HG03108 (cell line): ENCODE measurements at regions not wholly inside any gene's neighbourhood (a gene's known extent, or its start where the extent isn't known, plus 50 kb on each side); places are given as distances from the start of the nearest gene placed in this dataset.
A peak's percentile ranks its signal among the peaks of the same experiment; 100 is the strongest.
"Not testable (repeated sequence)": the region's sequence is repeated elsewhere in the genome, so short reads cannot be mapped to it uniquely, and the experiment has no call there.

Experiments used
- ATAC-seq: cut with Tn5 transposase; IDR thresholded peaks from one replicate; pipeline ENCODE4 v1.9.1; 2021; ENCODE audit warnings: moderate library complexity; ENCODE audit not compliant: unreplicated experiment

- ATAC-seq: no peak
Observed at GRCh38 chr1:67482733-67483482, 52.7 kb upstream of the SERBP1 start.

GRCh38 chr1:67484492-67484891, 54.3 kb upstream of the SERBP1 start:
- no peak for ATAC-seq

- ATAC-seq: no peak
Observed at GRCh38 chr1:67485046-67485811, 55.0 kb upstream of the SERBP1 start.

GRCh38 chr1:67489643-67490042, 59.4 kb upstream of the SERBP1 start:
- ATAC-seq: peak; percentile 67

GRCh38 chr1:67491280-67491679, 61.1 kb upstream of the SERBP1 start:
- no peak for ATAC-seq

GRCh38 chr1:67493148-67493547, 62.9 kb upstream of the SERBP1 start:
- ATAC-seq: no peak

GRCh38 chr1:67495327-67495726, 65.1 kb upstream of the SERBP1 start:
- ATAC-seq: no peak

GRCh38 chr1:67496329-67496728, 66.1 kb upstream of the SERBP1 start:
- ATAC-seq: no peak

GRCh38 chr1:67500413-67500959, 70.3 kb upstream of the SERBP1 start:
- ATAC-seq: peak; percentile 99

- ATAC-seq: no peak
Observed at GRCh38 chr1:67503974-67504373, 73.8 kb upstream of the SERBP1 start.

GRCh38 chr1:67513392-67514294, 83.4 kb upstream of the SERBP1 start:
- ATAC-seq: not testable (repeated sequence)

- no peak for ATAC-seq
Observed at GRCh38 chr1:67514300-67514699, 84.1 kb upstream of the SERBP1 start.

- ATAC-seq: no peak
Observed at GRCh38 chr1:67514786-67515185, 84.6 kb upstream of the SERBP1 start.

- no peak for ATAC-seq
Observed at GRCh38 chr1:67515324-67516080, 85.3 kb upstream of the SERBP1 start.

- ATAC-seq: no peak
Observed at GRCh38 chr1:67517046-67517445, 86.8 kb upstream of the SERBP1 start.

GRCh38 chr1:67522001-67522441, 91.8 kb upstream of the SERBP1 start:
- ATAC-seq: no peak

- ATAC-seq: no peak
Observed at GRCh38 chr1:67522793-67523192, 92.6 kb upstream of the SERBP1 start.

GRCh38 chr1:67524143-67525052, 94.2 kb upstream of the SERBP1 start:
- no peak for ATAC-seq

- no peak for ATAC-seq
Observed at GRCh38 chr1:67525053-67525760, 95.0 kb upstream of the SERBP1 start.
